ENCODE measurements at regions not wholly inside any gene's neighbourhood (a gene's known extent, or its start where the extent isn't known, plus 50 kb on each side); places are given as distances from the start of the nearest gene placed in this dataset.

DNA sequence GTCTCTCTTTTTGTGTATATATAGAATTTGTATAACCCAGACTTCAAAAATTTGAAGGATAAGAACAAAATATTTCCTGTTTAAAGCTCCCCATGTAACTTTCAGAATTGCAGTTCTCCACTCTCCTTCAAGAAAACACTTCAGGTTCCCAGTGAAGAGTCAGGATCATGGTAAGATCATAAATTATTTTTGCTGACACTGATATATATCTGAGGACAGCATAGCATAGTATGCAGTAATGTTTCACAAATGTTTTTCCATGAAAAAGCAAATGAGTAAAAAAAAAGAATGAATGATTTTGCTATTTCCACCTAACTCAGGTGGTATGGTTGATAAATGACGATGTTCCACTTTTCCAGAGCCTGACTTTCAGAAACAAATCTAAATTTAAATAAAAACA lies 545.6 kb upstream of the EPHA7 start:
- no peaks in the 10 kb centered on the region for H3K4me1 Mint-ChIP-seq

DNA sequence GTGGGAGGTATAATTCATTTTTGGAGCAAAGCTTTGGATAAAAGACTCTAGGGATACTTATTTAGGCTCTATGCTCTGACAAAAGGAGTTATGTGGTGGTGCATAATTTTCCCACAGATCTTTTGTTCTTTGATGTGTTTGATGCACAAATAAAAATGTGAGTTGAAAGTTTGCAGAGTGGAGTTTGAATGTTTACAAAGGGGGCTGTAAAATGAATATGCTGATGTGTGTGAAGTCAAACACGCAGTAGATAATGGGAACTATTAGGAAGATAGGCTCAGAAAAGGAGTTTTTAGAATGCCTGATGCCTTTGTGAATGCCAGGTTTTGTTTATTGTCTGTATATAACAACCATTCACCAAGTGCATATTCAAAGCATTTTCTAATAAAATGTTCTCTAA lies 545.0 kb upstream of the EPHA7 start:
- no peaks in the 10 kb centered on the region for H3K9me3 ChIP-seq (ENCODE audit: control insufficient read depth in 1 of 2, low read length in 2 of 2)
- CTCF ChIA-PET (ENCODE audit: partially characterized antibody), result no interaction called here
- H3K4me3 Mint-ChIP-seq, result no peak overlapping the region
- H3K27ac Mint-ChIP-seq, result no peak overlapping the region
- H3K4me1 ChIP-seq (ENCODE audit: insufficient read depth, low read length), result no peaks in the 10 kb centered on the region
- H3K9me3 Mint-ChIP-seq, result peaks cover 0 to 8% (median 0%) of the 10 kb centered on the region in 8 donors
- H3K4me1 Mint-ChIP-seq, result no peaks in the 10 kb centered on the region
- no peaks in the 10 kb centered on the region for H3K27me3 Mint-ChIP-seq
- intact Hi-C loops (cut with micrococcal nuclease), result no loop called here
- no peaks in the 10 kb centered on the region for H3K27me3 ChIP-seq (ENCODE audit: insufficient read depth, low read length)
- H3K27ac ChIP-seq (ENCODE audit: low read depth, low read length), result no peak overlapping the region
- H3K36me3 Mint-ChIP-seq, result no peaks in the 10 kb centered on the region
- no peak overlapping the region for H3K4me3 ChIP-seq (ENCODE audit: low read length in 2 of 2)
- H3K36me3 ChIP-seq (ENCODE audit: insufficient read depth, low read length), result no peaks in the 10 kb centered on the region
- no peak for DNase-seq
- POLR2A ChIA-PET (ENCODE audit: partially characterized antibody), result no interaction called here

More for the DNA sequence above, 545.6 kb upstream of the EPHA7 start:
- peaks cover 0 to 8% (median 0%) of the 10 kb centered on the region in 8 donors for H3K9me3 Mint-ChIP-seq
- H3K9me3 ChIP-seq (ENCODE audit: control insufficient read depth in 1 of 2, low read length in 2 of 2), result no peaks in the 10 kb centered on the region
- ChIA-PET CTCF (ENCODE audit: partially characterized antibody) (no interaction called here), POLR2A (ENCODE audit: partially characterized antibody) (no interaction called here)
- intact Hi-C loops (cut with micrococcal nuclease), result no loop called here
- no peak overlapping the region for H3K27ac Mint-ChIP-seq
- no peak for DNase-seq
- no peaks in the 10 kb centered on the region for H3K27me3 ChIP-seq (ENCODE audit: insufficient read depth, low read length)
- H3K36me3 ChIP-seq (ENCODE audit: insufficient read depth, low read length), result no peaks in the 10 kb centered on the region
- no peak overlapping the region for H3K27ac ChIP-seq (ENCODE audit: low read depth, low read length)
- no peaks in the 10 kb centered on the region for H3K36me3 Mint-ChIP-seq
- H3K4me1 ChIP-seq (ENCODE audit: insufficient read depth, low read length), result no peaks in the 10 kb centered on the region
- H3K4me3 Mint-ChIP-seq, result no peak overlapping the region
- H3K27me3 Mint-ChIP-seq, result no peaks in the 10 kb centered on the region
- no peak overlapping the region for H3K4me3 ChIP-seq (ENCODE audit: low read length in 2 of 2)

DNA sequence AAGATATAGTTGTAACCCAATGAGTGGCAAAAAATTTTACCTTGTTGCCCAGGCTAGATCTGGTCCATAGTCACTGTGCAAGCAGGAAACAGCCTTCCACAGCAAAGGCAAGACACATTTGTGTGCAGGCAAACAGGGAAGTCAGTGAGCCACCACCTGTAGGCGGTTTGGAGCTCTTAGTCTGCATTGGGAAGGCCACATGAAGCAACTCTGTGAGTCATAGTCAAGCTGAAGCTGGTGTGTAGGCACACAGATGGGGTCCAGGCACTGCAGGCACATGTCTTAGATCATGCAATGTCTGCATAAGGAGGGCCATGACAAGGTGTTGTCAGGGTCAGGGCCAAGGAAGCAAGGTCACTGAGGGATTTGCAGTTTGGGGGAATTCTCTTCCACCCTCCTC lies 543.2 kb upstream of the EPHA7 start:
- Histone ChIP-seq H3K27ac (ENCODE audit: low read depth, low read length) (no peak overlapping the region), H3K9me3 (ENCODE audit: control insufficient read depth in 1 of 2, low read length in 2 of 2) (no peaks in the 10 kb centered on the region), H3K27me3 (ENCODE audit: insufficient read depth, low read length) (no peaks in the 10 kb centered on the region), H3K4me1 (ENCODE audit: insufficient read depth, low read length) (no peaks in the 10 kb centered on the region), H3K4me3 (ENCODE audit: low read length in 2 of 2) (no peak overlapping the region), H3K36me3 (ENCODE audit: insufficient read depth, low read length) (no peaks in the 10 kb centered on the region)
- Mint-ChIP-seq H3K27me3 (no peaks in the 10 kb centered on the region), H3K27ac (no peak overlapping the region), H3K4me3 (no peak overlapping the region), H3K9me3 (peaks cover 0 to 8% (median 0%) of the 10 kb centered on the region in 8 donors), H3K36me3 (no peaks in the 10 kb centered on the region), H3K4me1 (no peaks in the 10 kb centered on the region)
- POLR2A ChIA-PET (ENCODE audit: partially characterized antibody), result no interaction called here
- CTCF ChIA-PET (ENCODE audit: partially characterized antibody), result no interaction called here
- intact Hi-C loops (cut with micrococcal nuclease), result no loop called here
- DNase-seq, result peak in 1 of 5 donors; percentile 32

DNA sequence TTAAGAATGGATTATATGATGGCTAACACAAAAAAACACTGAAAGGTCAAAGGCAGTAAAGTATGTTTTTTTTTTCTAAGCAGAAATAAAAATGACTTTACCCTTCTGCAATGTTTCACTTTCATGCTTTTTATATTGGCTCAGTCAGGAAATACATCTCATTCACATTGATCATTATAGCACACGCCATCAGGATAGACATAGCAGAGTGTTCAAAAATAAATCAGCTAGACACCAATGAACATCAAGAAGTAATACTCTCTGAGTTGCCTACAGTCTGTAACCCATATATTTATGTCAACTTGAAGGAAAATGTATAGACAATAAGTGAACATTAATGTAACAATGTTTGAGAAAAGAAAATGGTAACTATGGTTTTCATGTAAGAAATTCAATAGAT lies 535.2 kb upstream of the EPHA7 start:
- Mint-ChIP-seq H3K4me3 (no peak overlapping the region), H3K36me3 (no peaks in the 10 kb centered on the region), H3K27me3 (no peaks in the 10 kb centered on the region), H3K9me3 (peaks cover 0 to 6% (median 2%) of the 10 kb centered on the region in 8 donors), H3K4me1 (no peaks in the 10 kb centered on the region), H3K27ac (no peak overlapping the region)
- no peak for DNase-seq
- no peaks in the 10 kb centered on the region for H3K4me1 ChIP-seq (ENCODE audit: insufficient read depth, low read length)
- H3K9me3 ChIP-seq (ENCODE audit: control insufficient read depth in 1 of 2, low read length in 2 of 2), result no peaks in the 10 kb centered on the region
- H3K36me3 ChIP-seq (ENCODE audit: insufficient read depth, low read length), result no peaks in the 10 kb centered on the region
- H3K27ac ChIP-seq (ENCODE audit: low read depth, low read length), result no peak overlapping the region
- ChIA-PET CTCF (ENCODE audit: partially characterized antibody) (no interaction called here), POLR2A (ENCODE audit: partially characterized antibody) (no interaction called here)
- no peaks in the 10 kb centered on the region for H3K27me3 ChIP-seq (ENCODE audit: insufficient read depth, low read length)
- intact Hi-C loops (cut with micrococcal nuclease), result no loop called here
- H3K4me3 ChIP-seq (ENCODE audit: low read length in 2 of 2), result no peak overlapping the region

DNA sequence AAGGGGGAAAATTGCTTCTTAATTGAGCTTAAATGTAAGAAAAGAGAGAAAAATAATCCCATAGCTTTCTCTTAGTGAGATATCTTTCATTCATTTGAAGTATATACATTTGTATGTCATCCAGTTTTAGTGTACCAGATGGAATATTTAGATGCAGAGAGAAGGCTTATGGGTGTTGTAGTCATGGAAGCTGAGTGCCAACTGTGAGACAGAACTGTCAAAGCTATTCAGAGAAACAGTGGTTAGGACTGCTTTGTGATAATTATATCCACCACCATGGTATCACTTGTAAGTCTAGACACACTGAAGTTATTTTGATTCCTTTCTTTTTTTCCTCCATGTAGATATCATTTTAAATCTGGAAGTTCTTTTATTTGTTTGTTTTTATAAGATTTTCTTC lies 524.3 kb upstream of the EPHA7 start:
- Mint-ChIP-seq H3K27ac (no peak overlapping the region), H3K36me3 (no peaks in the 10 kb centered on the region), H3K27me3 (no peaks in the 10 kb centered on the region), H3K9me3 (peaks cover 0 to 15% (median 7%) of the 10 kb centered on the region in 8 donors), H3K4me3 (no peak overlapping the region), H3K4me1 (no peaks in the 10 kb centered on the region)
- Histone ChIP-seq H3K4me1 (ENCODE audit: insufficient read depth, low read length) (no peaks in the 10 kb centered on the region), H3K9me3 (ENCODE audit: control insufficient read depth in 1 of 2, low read length in 2 of 2) (no peaks in the 10 kb centered on the region), H3K36me3 (ENCODE audit: insufficient read depth, low read length) (no peaks in the 10 kb centered on the region), H3K4me3 (ENCODE audit: low read length in 2 of 2) (no peak overlapping the region), H3K27me3 (ENCODE audit: insufficient read depth, low read length) (no peaks in the 10 kb centered on the region), H3K27ac (ENCODE audit: low read depth, low read length) (no peak overlapping the region)
- DNase-seq, result no peak
- POLR2A ChIA-PET (ENCODE audit: partially characterized antibody), result no interaction called here
- CTCF ChIA-PET (ENCODE audit: partially characterized antibody), result no interaction called here
- intact Hi-C loops (cut with micrococcal nuclease), result no loop called here

DNA sequence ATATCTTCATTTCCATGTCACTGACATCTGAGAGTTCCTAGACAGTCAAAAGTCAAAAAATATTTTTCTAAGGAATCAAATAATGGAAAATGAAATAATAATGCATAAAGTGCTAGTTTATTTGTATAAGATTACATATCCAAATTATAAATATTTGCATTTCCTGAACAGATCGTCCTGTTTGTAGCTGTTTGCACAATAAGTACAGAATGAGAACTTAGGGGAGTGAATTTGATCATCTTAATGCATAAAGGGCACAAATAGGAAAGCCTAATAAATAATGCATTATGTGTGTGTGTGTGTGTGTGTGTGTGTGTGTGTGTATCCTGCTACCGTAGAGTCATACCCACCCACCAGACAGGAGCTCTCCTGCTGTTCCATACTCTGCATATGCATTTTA lies 521.0 kb upstream of the EPHA7 start:
- H3K27me3 Mint-ChIP-seq, result no peaks in the 10 kb centered on the region
- H3K27ac Mint-ChIP-seq, result no peak overlapping the region

DNA sequence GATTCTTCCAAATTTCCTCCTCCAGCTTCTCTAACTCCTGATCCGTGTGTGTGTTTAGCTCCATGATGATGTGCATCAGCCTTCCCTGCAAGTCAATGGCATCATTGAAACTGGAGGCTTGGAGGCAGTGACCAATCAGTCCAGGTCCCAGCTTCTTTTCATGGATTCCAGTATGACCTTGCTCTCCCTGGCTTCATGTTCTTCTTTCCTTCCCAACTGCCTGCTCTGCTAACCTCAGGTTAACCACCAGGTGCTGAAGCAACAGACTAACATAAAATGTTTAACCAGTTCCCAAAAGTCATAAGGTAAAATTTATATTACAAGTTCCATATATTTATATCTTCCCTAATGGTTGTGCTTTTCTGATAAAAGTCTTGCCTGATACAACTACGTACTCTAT lies 512.8 kb upstream of the EPHA7 start:
- no peak overlapping the region for H3K4me3 ChIP-seq (ENCODE audit: low read length in 2 of 2)
- peaks cover under 1 to 9% (median 3%) of the 10 kb centered on the region in 8 donors for H3K9me3 Mint-ChIP-seq
- no peaks in the 10 kb centered on the region for H3K9me3 ChIP-seq (ENCODE audit: control insufficient read depth in 1 of 2, low read length in 2 of 2)
- intact Hi-C loops (cut with micrococcal nuclease), result no loop called here
- H3K4me1 Mint-ChIP-seq, result no peaks in the 10 kb centered on the region
- H3K36me3 ChIP-seq (ENCODE audit: insufficient read depth, low read length), result no peaks in the 10 kb centered on the region
- H3K36me3 Mint-ChIP-seq, result no peaks in the 10 kb centered on the region
- H3K27ac ChIP-seq (ENCODE audit: low read depth, low read length), result no peak overlapping the region
- H3K27me3 Mint-ChIP-seq, result no peaks in the 10 kb centered on the region
- ChIA-PET CTCF (ENCODE audit: partially characterized antibody) (no interaction called here), POLR2A (ENCODE audit: partially characterized antibody) (no interaction called here)
- no peak for DNase-seq
- H3K27ac Mint-ChIP-seq, result no peak overlapping the region
- no peak overlapping the region for H3K4me3 Mint-ChIP-seq
- no peaks in the 10 kb centered on the region for H3K4me1 ChIP-seq (ENCODE audit: insufficient read depth, low read length)
- H3K27me3 ChIP-seq (ENCODE audit: insufficient read depth, low read length), result no peaks in the 10 kb centered on the region

More for the DNA sequence above, 521.0 kb upstream of the EPHA7 start:
- H3K4me3 Mint-ChIP-seq, result no peak overlapping the region
- Histone ChIP-seq H3K4me3 (ENCODE audit: low read length in 2 of 2) (no peak overlapping the region), H3K27me3 (ENCODE audit: insufficient read depth, low read length) (no peaks in the 10 kb centered on the region), H3K4me1 (ENCODE audit: insufficient read depth, low read length) (no peaks in the 10 kb centered on the region), H3K27ac (ENCODE audit: low read depth, low read length) (no peak overlapping the region), H3K9me3 (ENCODE audit: control insufficient read depth in 1 of 2, low read length in 2 of 2) (no peaks in the 10 kb centered on the region), H3K36me3 (ENCODE audit: insufficient read depth, low read length) (no peaks in the 10 kb centered on the region)
- no peaks in the 10 kb centered on the region for H3K36me3 Mint-ChIP-seq
- CTCF ChIA-PET (ENCODE audit: partially characterized antibody), result no interaction called here
- H3K4me1 Mint-ChIP-seq, result no peaks in the 10 kb centered on the region
- DNase-seq, result no peak
- H3K9me3 Mint-ChIP-seq, result peaks cover 0 to 19% (median 4%) of the 10 kb centered on the region in 8 donors
- POLR2A ChIA-PET (ENCODE audit: partially characterized antibody), result no interaction called here
- intact Hi-C loops (cut with micrococcal nuclease), result no loop called here

DNA sequence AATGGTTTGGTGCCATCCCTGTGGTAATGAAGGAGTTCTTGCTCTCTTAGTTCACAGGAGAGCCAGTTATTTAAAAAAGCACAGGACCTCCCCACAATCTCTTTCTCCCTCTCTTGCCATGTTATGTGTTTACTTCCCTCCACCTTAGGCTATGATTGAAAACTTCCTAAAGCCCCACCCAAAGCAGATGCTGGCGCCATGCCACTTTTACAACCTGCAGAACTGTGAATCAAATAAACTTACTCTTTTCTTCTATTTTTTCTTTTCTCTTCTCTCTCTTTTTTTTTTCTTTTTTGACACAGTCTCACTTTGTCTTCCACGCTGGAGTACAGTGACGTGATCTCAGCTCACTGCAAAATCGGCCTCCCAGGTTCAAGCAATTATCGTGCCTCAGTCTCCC lies 508.4 kb upstream of the EPHA7 start:
- Histone ChIP-seq H3K9me3 (ENCODE audit: control insufficient read depth in 1 of 2, low read length in 2 of 2) (no peaks in the 10 kb centered on the region), H3K27me3 (ENCODE audit: insufficient read depth, low read length) (no peaks in the 10 kb centered on the region), H3K4me3 (ENCODE audit: low read length in 2 of 2) (no peak overlapping the region), H3K36me3 (ENCODE audit: insufficient read depth, low read length) (no peaks in the 10 kb centered on the region), H3K4me1 (ENCODE audit: insufficient read depth, low read length) (no peaks in the 10 kb centered on the region), H3K27ac (ENCODE audit: low read depth, low read length) (no peak overlapping the region)
- H3K4me1 Mint-ChIP-seq, result no peaks in the 10 kb centered on the region
- intact Hi-C loops (cut with micrococcal nuclease), result no loop called here
- peaks cover 0 to 8% (median 3%) of the 10 kb centered on the region in 8 donors for H3K9me3 Mint-ChIP-seq
- POLR2A ChIA-PET (ENCODE audit: partially characterized antibody), result no interaction called here
- H3K4me3 Mint-ChIP-seq, result no peak overlapping the region
- CTCF ChIA-PET (ENCODE audit: partially characterized antibody), result no interaction called here
- H3K36me3 Mint-ChIP-seq, result no peaks in the 10 kb centered on the region
- H3K27ac Mint-ChIP-seq, result no peak overlapping the region
- H3K27me3 Mint-ChIP-seq, result no peaks in the 10 kb centered on the region
- no peak for DNase-seq

All from CD4-positive, alpha-beta memory T cell (primary cell).